Stimulated activated CD8-positive, alpha-beta memory T cell treated with anti-CD3 and anti-CD28 coated beads, Interleukin-15, amount 100 ng/mL, for 48 hours (primary cell): ENCODE measurements at regions not wholly inside any gene's neighbourhood (a gene's known extent, or its start where the extent isn't known, plus 50 kb on each side); places are given as distances from the start of the nearest gene placed in this dataset.

Experiments
- DNase-seq, 2 donors: peaks; one replicate each; pipeline ENCODE4 v3.0.0-alpha.2; 2020; ENCODE audit warnings: low read depth in 2 of 2

GRCh38 chr6:1029141-1029540 lies 282.8 kb upstream of the FOXQ1 start:
- no peak for DNase-seq

- no peak for DNase-seq
These were observed 283.2 kb upstream of the FOXQ1 start for GRCh38 chr6:1028723-1029122.

GRCh38 chr6:1027795-1028569 lies 283.9 kb upstream of the FOXQ1 start:
- DNase-seq: no peak

DNA sequence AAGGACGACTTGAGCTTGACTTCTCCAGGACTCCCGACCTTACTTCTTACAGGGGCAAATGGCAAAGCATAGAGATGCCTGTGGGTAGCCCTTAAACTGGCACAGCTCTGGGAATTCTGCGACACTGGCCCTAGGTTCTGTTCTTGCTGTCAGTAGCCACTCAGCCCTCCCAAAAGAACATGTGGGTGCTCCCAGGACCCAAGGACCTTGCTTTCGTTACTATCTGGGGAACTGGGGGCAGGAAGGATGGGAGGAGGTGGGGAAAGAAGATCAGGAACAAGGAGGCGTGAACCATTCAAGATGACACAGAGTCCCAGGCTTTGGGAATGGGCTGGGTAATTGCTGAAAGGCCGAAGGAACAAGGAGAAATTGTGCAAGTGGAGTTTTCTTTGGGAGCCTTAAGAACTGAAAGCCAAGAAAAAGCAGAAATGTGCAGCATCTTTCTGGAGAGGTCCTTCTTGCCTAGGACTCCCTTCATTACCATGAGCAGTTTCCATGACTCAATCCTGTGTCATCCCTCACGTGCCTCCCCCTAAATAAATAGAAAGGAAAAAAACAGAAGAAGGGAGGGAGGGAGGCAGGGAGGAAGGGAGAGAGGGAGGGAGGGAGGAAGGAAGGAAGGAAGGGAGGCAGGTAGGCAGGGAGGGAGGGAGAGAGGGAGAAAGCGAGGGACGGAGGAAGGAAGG lies 284.6 kb upstream of the FOXQ1 start:
- DNase-seq: no peak

GRCh38 chr6:1025821-1026220 lies 286.1 kb upstream of the FOXQ1 start:
- DNase-seq: no peak

- DNase-seq: no peak
These were observed 287.3 kb upstream of the FOXQ1 start for GRCh38 chr6:1024587-1024986.

- no peak for DNase-seq
These were observed 287.7 kb upstream of the FOXQ1 start for GRCh38 chr6:1024161-1024560.

GRCh38 chr6:1023229-1023628 lies 288.7 kb upstream of the FOXQ1 start:
- DNase-seq: no peak

DNA sequence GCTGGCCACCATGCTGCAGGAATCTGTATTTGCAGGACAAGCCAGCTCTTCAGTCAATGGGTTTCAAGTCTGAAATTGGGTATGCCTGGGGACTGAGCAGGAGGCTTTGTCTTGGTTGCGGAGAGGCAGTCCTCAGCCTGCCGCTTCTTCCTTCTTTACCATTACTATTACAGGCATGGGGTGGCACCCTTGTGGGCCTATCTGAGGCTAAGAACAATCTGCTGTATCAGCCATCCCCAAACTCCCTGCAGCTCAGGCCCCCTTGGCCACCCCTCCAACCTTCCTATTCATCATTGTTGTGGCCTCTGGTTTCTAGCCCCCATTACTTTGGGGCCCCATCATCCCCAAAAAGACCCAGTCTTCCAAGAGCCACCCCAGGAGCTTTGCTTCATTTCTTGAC lies 289.2 kb upstream of the FOXQ1 start:
- no peak for DNase-seq

- DNase-seq: no peak
These were observed 291.1 kb upstream of the FOXQ1 start for GRCh38 chr6:1020837-1021236.

DNA sequence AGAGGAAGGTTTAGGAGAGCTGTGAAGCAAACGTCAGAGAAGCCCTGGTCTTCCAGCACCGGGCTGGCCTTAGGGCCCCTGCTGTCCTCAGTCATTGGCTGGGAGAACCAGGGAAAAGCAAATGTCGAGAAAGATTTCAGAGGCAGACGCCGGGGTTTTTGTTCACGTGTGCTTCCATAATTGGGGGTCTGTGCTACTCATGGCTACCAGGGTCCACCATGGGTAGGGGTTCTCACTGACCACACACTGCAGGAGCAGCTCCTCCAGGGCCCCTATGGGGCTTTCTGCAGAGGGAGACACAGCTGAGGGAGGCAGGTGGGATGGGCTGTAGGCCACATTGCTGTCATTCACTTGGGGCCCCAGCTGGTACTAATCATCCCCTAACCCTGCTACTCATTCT lies 291.8 kb upstream of the FOXQ1 start:
- no peak for DNase-seq

DNA sequence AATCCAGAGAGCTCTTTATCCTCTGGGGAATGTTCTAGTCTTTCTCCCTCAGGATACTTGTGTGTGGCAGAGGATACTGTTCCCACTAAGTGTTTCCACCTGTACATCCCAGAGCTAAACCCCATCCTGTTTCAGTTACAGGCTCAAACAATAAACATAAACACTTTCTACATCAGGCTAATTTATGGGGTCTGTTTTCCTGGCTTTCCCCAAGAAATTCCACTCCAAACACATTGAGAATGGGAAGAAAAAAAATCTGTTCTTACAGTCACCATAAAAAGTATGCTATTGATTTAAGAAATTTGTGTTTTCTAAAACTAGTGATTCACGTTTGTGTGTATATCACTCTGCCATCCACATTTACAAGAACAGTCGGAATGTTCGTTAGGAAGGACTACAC lies 293.9 kb upstream of the FOXQ1 start:
- no peak for DNase-seq

DNA sequence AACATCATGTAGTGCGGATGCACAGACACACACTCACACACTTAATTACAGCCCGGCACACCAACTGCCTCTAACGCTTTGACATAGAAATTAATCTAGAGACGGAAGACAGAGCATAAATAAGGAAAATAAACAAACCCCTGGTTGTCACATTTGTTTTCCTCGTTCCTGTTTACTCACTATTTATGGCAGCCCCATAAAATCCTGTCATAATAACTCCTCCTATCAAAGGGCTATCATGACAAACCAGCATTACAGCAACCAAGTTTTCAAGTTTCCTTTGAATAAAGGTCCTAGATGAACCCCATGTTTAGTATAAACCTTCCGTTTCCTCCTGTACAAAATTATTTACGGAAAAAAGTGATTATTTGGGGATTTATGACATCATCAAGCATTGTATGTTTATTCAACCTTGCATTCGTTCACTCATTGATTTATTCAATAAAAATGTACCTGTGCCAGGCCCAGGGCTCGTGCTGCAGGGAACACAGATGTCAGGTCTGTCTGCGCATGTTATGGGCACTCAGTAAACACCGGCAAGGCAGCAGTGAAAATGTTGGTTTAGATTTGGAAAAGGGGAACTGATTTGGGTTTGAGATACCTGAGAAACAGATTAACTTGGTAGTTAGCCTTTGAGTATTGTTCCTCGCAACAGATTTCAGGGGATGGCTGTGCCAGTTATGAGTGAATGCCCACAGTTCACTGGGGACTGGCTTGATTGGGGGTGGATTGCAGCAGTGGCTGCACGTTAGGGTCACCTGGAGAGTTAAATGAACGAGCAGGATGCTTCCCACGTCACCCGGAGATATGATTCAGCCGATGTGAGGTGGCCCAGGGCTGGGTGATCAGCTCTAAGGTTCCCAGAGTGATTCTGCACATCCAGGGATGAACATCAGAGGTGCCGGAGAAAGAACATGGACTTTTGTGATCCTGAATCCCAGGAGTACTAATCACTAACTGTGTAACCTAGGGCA lies 295.3 kb upstream of the FOXQ1 start:
- no peak for DNase-seq

DNA sequence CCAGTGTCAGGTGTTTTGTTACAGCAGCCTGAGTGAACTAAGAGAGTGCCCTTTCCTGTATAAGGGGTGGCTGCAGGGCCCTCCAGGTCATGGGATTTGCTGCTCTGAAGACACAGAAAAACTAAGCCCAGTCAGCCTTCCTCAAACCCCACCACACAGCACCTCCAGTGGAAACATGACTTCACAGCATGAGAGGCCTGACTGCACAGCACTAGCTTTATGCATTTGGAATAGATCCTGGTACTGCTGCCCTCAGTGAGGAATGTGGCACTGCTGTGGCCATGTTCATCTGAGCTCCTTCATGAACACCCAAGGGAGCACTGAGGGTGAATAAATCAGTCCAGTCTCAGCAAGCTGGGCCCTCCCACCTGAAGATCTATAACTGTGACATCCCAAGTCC lies 296.1 kb upstream of the FOXQ1 start:
- no peak for DNase-seq

DNA sequence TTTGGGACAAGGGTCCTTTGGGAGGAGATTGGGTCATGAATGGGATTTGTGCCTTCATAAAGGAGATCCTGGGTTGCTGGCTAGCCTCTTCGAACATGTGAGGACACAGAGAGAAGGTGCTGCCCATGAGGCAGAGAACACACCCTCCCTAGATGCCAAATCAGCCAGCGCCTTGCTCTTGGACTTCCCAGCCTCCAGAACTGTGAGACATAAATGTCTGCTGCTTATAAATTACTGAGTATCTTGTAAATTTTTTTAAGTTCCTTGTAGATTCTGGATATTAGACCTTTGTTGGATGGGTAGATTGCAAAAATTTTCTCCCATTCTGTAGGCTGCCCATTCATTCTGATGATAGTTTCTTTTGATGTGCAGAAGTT lies 297.5 kb upstream of the FOXQ1 start:
- DNase-seq: no peak

GRCh38 chr6:1013656-1014430 lies 298.1 kb upstream of the FOXQ1 start:
- no peak for DNase-seq

GRCh38 chr6:1009103-1009502 lies 302.8 kb upstream of the FOXQ1 start:
- DNase-seq: no peak

DNA sequence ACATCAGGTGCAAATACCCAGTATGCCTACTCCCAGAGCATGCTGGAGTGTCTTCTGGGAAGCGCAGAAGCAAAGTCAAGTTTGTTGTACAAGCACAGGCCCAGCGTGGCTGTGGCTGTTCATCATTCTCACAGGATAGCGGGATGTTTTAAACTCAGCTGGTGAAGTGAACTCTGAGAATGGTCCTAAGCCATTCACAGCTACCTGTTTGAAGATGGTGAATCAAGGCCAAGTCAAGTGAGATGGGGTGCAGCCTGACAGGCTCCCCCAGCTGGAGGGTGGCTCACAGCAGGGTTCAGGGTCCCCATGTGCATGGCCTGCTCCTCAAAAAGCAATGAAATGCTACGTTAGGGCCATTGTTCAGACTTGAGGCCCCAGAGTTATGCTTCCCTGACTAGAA lies 304.7 kb upstream of the FOXQ1 start:
- DNase-seq: no peak

DNA sequence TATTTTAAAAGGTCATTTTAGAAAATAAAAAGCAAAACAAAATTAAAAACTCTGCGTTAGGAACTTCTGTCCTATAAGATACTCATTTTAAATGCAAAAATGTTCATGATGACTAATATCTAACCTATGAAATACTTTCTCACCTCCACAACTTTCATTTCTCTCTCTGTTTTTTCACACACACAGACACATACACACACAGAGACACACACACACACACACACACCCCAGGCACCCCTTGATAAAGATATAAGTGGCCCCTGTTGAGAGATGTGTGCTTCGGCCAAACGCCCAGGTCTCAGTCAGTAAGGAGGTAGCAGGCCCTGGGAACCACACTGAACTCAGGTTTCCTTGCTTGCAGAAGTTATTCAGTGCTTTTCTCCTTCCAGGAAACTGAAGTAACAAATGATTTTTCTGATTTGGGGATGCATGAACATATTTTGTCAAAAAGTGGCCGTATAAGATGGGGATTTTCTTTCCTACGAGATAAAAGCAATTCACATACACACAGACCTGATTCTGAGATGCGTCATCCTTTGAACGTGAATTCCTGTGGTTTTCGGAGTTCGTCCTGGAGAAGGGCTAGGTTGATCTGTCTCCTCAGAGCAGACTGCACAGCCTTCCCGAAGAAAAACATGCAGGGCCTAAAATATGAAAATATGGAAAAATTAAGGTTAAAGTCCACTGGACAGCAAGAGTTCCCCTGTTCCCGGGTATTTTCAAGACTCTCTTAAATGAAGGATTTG lies 306.8 kb upstream of the FOXQ1 start:
- DNase-seq: no peak

GRCh38 chr6:1003394-1004160 lies 308.3 kb upstream of the FOXQ1 start:
- no peak for DNase-seq
